HG02938 (cell line): ENCODE measurements at regions not wholly inside any gene's neighbourhood (a gene's known extent, or its start where the extent isn't known, plus 50 kb on each side); places are given as distances from the start of the nearest gene placed in this dataset.

Experiments
- ATAC-seq: cut with Tn5 transposase; IDR thresholded peaks from one replicate; pipeline ENCODE4 v1.9.1; 2021; ENCODE audit warnings: mild to moderate bottlenecking, moderate library complexity; ENCODE audit not compliant: unreplicated experiment

- ATAC-seq = no peak
Observed at GRCh38 chr7:145928937-145929336, 187.7 kb upstream of the CNTNAP2 start.

GRCh38 chr7:145919712-145920111, 196.9 kb upstream of the CNTNAP2 start:
- ATAC-seq = no peak

- no peak for ATAC-seq
Observed at GRCh38 chr7:145916776-145917175, 199.8 kb upstream of the CNTNAP2 start.

GRCh38 chr7:145915679-145916078, 200.9 kb upstream of the CNTNAP2 start:
- no peak for ATAC-seq

- ATAC-seq = peak; percentile 54
Observed at GRCh38 chr7:145909991-145910513, 206.5 kb upstream of the CNTNAP2 start.

- ATAC-seq = no peak
Observed at GRCh38 chr7:145903658-145904057, 212.9 kb upstream of the CNTNAP2 start.

GRCh38 chr7:145902123-145902522, 214.5 kb upstream of the CNTNAP2 start:
- ATAC-seq = no peak

GRCh38 chr7:145899938-145900337, 216.7 kb upstream of the CNTNAP2 start:
- ATAC-seq = no peak

- no peak for ATAC-seq
Observed at GRCh38 chr7:145893925-145894535, 222.6 kb upstream of the CNTNAP2 start.

GRCh38 chr7:145884716-145885514, 231.7 kb upstream of the CNTNAP2 start:
- no peak for ATAC-seq

GRCh38 chr7:145876376-145876775, 240.2 kb upstream of the CNTNAP2 start:
- no peak for ATAC-seq

- ATAC-seq = no peak
Observed at GRCh38 chr7:145875267-145875666, 241.3 kb upstream of the CNTNAP2 start.

GRCh38 chr7:145868935-145869334, 247.7 kb upstream of the CNTNAP2 start:
- ATAC-seq = no peak

- no peak for ATAC-seq
Observed at GRCh38 chr7:145862212-145862611, 254.4 kb upstream of the CNTNAP2 start.

GRCh38 chr7:145860809-145861208, 255.8 kb upstream of the CNTNAP2 start:
- no peak for ATAC-seq

GRCh38 chr7:145850636-145851035, 266.0 kb upstream of the CNTNAP2 start:
- ATAC-seq = no peak

GRCh38 chr7:145848691-145849090, 267.9 kb upstream of the CNTNAP2 start:
- no peak for ATAC-seq

- ATAC-seq = no peak
Observed at GRCh38 chr7:145845345-145845744, 271.3 kb upstream of the CNTNAP2 start.

- no peak for ATAC-seq
Observed at GRCh38 chr7:145839814-145840213, 276.8 kb upstream of the CNTNAP2 start.

- no peak for ATAC-seq
Observed at GRCh38 chr7:145831616-145832206, 284.9 kb upstream of the CNTNAP2 start.

GRCh38 chr7:145817687-145818086, 298.9 kb upstream of the CNTNAP2 start:
- ATAC-seq = no peak

- no peak for ATAC-seq
Observed at GRCh38 chr7:145812218-145812617, 304.4 kb upstream of the CNTNAP2 start.
